OCI-M1 (cell line): ENCODE measurements at regions not wholly inside any gene's neighbourhood (a gene's known extent, or its start where the extent isn't known, plus 50 kb on each side); places are given as distances from the start of the nearest gene placed in this dataset.
"Not testable (repeated sequence)": the region's sequence is repeated elsewhere in the genome, so short reads cannot be mapped to it uniquely, and the experiment has no call there.

Experiments used
- DNase-seq: peaks from one replicate; lab custom pipeline; 2025; lab: John Stamatoyannopoulos, UW

GRCh38 chr2:240240017-240240734 is 99.7 kb upstream of the OTOS start:
- no peak for DNase-seq

- peak; percentile 18 for DNase-seq
Measured at GRCh38 chr2:240240781-240241180, 100.3 kb upstream of the OTOS start.

- no peak for DNase-seq
Measured at GRCh38 chr2:240241572-240241971, 101.1 kb upstream of the OTOS start.

- DNase-seq = not testable (repeated sequence)
Measured at GRCh38 chr2:240243049-240243448, 102.6 kb upstream of the OTOS start.

- no peak for DNase-seq
Measured at GRCh38 chr2:240244543-240244942, 104.1 kb upstream of the OTOS start.

GRCh38 chr2:240245184-240245583 is 104.7 kb upstream of the OTOS start:
- no peak for DNase-seq

GRCh38 chr2:240245706-240246105 is 105.2 kb upstream of the OTOS start:
- no peak for DNase-seq

GRCh38 chr2:240246173-240246820 is 105.8 kb upstream of the OTOS start:
- no peak for DNase-seq

- DNase-seq = no peak
Measured at GRCh38 chr2:240247241-240247867, 106.9 kb upstream of the OTOS start.

GRCh38 chr2:240247868-240248720 is 107.6 kb upstream of the OTOS start:
- no peak for DNase-seq

- no peak for DNase-seq
Measured at GRCh38 chr2:240248721-240249422, 108.4 kb upstream of the OTOS start.

GRCh38 chr2:240249423-240250149 is 109.1 kb upstream of the OTOS start:
- DNase-seq = no peak

- no peak for DNase-seq
Measured at GRCh38 chr2:240250150-240250984, 109.9 kb upstream of the OTOS start.

- peak; percentile 90 for DNase-seq
Measured at GRCh38 chr2:240250985-240251847, 110.8 kb upstream of the OTOS start.

GRCh38 chr2:240251848-240252190 is 111.4 kb upstream of the OTOS start:
- no peak for DNase-seq

GRCh38 chr2:240252191-240252871 is 111.9 kb upstream of the OTOS start:
- DNase-seq = no peak

- no peak for DNase-seq
Measured at GRCh38 chr2:240252872-240253511, 112.5 kb upstream of the OTOS start.

- no peak for DNase-seq
Measured at GRCh38 chr2:240253583-240254145, 113.2 kb upstream of the OTOS start.
